EH (cell line): ENCODE measurements at regions not wholly inside any gene's neighbourhood (a gene's known extent, or its start where the extent isn't known, plus 50 kb on each side); places are given as distances from the start of the nearest gene placed in this dataset.
"Not testable (repeated sequence)": the region's sequence is repeated elsewhere in the genome, so short reads cannot be mapped to it uniquely, and the experiment has no call there.

ENCODE experiments used
- DNase-seq: peaks from one replicate; pipeline ENCODE4 v3.0.0-alpha.2; 2015; ENCODE audit warnings: low read depth

- DNase-seq: no peak
Observed at GRCh38 chr4:85165808-85166207, 199.3 kb upstream of the WDFY3 start.

GRCh38 chr4:85166318-85166717, 199.8 kb upstream of the WDFY3 start:
- no peak for DNase-seq

GRCh38 chr4:85168234-85168834, 201.8 kb upstream of the WDFY3 start:
- DNase-seq: no peak

- DNase-seq: no peak
Observed at GRCh38 chr4:85170241-85170640, 203.8 kb upstream of the WDFY3 start.

GRCh38 chr4:85175190-85175589, 208.7 kb upstream of the WDFY3 start:
- DNase-seq: no peak

- no peak for DNase-seq
Observed at GRCh38 chr4:85177092-85177491, 210.6 kb upstream of the WDFY3 start.

GRCh38 chr4:85177679-85178078, 211.2 kb upstream of the WDFY3 start:
- DNase-seq: no peak

GRCh38 chr4:85180533-85180932, 214.0 kb upstream of the WDFY3 start:
- no peak for DNase-seq

- DNase-seq: no peak
Observed at GRCh38 chr4:85187106-85187505, 220.6 kb upstream of the WDFY3 start.

GRCh38 chr4:85196015-85196414, 229.5 kb upstream of the WDFY3 start:
- DNase-seq: not testable (repeated sequence)

- no peak for DNase-seq
Observed at GRCh38 chr4:85200106-85200505, 233.6 kb upstream of the WDFY3 start.

- DNase-seq: peak; percentile 2
Observed at GRCh38 chr4:85209161-85209560, 242.7 kb upstream of the WDFY3 start.

GRCh38 chr4:85210353-85210752, 243.9 kb upstream of the WDFY3 start:
- DNase-seq: peak; percentile 16

- not testable (repeated sequence) for DNase-seq
Observed at GRCh38 chr4:85216571-85216970, 250.1 kb upstream of the WDFY3 start.

- no peak for DNase-seq
Observed at GRCh38 chr4:85218756-85219155, 252.3 kb upstream of the WDFY3 start.

GRCh38 chr4:85221606-85222005, 253.3 kb upstream of the ARHGAP24 start:
- no peak for DNase-seq

GRCh38 chr4:85222561-85222960, 252.4 kb upstream of the ARHGAP24 start:
- no peak for DNase-seq

- no peak for DNase-seq
Observed at GRCh38 chr4:85228264-85228663, 246.7 kb upstream of the ARHGAP24 start.

GRCh38 chr4:85233516-85233915, 241.4 kb upstream of the ARHGAP24 start:
- no peak for DNase-seq

- no peak for DNase-seq
Observed at GRCh38 chr4:85243857-85244256, 231.1 kb upstream of the ARHGAP24 start.

- no peak for DNase-seq
Observed at GRCh38 chr4:85244638-85245037, 230.3 kb upstream of the ARHGAP24 start.

GRCh38 chr4:85246055-85246454, 228.9 kb upstream of the ARHGAP24 start:
- no peak for DNase-seq

GRCh38 chr4:85250852-85251251, 224.1 kb upstream of the ARHGAP24 start:
- no peak for DNase-seq

GRCh38 chr4:85257817-85258370, 217.1 kb upstream of the ARHGAP24 start:
- DNase-seq: no peak
